NCI-H446 treated with DMSO at 0.1 percent for 48 hours (cell line): ENCODE measurements at regions not wholly inside any gene's neighbourhood (a gene's known extent, or its start where the extent isn't known, plus 50 kb on each side); places are given as distances from the start of the nearest gene placed in this dataset.

Source experiments
- DNase-seq: peaks from one replicate; lab custom pipeline; 2025; lab: John Stamatoyannopoulos, UW

- DNase-seq, result no peak
Observed at GRCh38 chr12:58794859-58795258, 125.4 kb downstream of the LRIG3 start.

DNA sequence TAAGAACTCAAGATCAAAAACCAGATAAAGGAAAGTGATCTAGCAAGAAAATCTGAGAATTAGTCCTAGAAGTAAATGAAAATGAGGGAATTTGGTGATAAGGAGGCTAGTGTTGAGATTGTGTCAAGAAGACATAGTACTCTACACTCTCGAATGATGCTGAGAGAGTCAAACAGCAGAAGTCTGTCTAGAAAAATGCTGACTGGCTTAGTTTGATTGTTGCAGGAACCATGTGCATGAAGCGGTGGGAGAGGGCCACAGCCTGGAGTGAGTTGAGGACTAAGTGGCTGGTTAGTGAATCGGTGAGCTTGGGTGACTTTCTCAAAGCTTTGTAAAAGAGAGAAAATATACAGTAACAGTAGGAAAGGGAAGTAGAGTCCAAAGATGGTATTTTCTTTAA is 124.5 kb downstream of the LRIG3 start:
- no peak for DNase-seq

DNA sequence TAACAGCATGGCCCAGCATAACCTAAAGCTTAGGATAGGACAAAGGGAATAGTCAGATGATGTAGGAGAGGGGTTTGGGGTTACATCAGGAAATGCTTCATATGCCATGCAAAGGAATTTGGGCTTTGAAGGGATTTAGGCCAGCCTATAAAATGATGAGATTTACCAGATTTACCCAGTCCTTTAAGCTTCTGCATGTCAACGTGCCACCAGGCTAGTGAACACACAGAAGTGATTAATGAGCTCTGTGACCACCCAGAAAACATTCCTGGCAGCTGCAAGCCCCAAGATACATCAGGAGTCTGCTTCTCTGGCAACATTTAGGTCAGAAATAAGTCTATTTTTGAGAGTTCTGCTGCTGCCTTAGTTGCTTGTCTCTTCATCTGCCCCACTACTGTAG is 118.3 kb downstream of the LRIG3 start:
- DNase-seq, result no peak

GRCh38 chr12:58803908-58804307 is 116.4 kb downstream of the LRIG3 start:
- no peak for DNase-seq

GRCh38 chr12:58804749-58805148 is 115.6 kb downstream of the LRIG3 start:
- DNase-seq, result no peak

- DNase-seq, result no peak
Observed at GRCh38 chr12:58809064-58809607, 111.2 kb downstream of the LRIG3 start.

DNA sequence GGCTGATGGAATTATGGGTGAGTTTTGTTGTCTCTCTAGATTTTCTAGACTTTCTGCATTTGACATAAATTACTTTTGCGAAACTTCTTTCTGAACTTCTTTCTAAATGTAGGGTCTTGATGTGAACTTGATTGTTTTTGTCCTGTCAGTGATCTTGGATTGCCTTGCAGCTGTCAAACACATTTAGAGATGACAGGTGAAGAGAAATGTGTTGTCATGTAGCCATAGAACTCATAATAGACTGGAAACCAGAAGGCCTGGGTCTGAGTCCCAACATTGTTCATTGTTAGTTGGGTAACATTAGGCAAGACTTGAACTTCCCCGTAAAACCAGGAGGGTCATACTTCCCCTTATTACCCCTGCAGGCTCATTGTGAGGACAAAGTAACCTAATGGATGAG is 109.0 kb downstream of the LRIG3 start:
- no peak for DNase-seq

- DNase-seq, result no peak
Observed at GRCh38 chr12:58812214-58812613, 108.1 kb downstream of the LRIG3 start.

DNA sequence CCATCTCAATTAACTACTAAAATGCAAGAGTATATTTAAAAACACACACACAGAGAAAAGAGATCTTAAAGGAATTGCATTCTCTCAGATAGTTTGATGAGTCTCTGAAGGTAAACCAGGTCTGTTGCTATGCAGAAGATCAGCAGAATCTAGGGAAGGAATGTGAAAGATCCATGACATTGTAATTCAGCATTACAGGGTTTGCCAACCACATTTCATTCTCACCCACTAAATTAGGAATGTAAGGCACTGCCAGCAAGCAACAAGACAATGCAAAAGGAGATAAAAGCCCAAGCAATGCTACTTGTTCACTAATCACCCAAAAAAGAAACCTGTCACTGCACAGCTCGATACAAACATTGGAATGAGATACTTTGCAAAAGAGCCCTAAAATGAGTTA is 106.3 kb downstream of the LRIG3 start:
- DNase-seq, result no peak

GRCh38 chr12:58815235-58815634 is 105.1 kb downstream of the LRIG3 start:
- no peak for DNase-seq

GRCh38 chr12:58818546-58818945 is 101.8 kb downstream of the LRIG3 start:
- no peak for DNase-seq

DNA sequence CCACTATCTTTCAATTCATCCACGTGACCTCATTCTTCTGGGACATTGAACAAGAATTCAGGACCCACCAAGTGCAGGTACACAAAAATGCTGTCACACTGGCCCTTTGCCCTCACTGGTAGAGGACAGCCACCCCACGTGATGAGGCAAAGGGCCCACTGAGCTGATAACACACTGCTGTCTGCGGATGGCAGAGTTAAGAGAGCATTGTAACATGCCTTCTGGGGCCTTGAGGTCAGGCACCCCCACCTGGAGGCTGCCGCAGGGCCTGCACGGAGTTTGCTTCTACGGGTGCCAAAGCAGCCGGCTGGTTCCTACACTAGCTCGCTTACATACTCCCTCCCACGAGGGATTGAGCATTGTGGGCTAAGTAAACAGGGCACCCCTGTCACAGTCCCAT is 101.0 kb downstream of the LRIG3 start:
- no peak for DNase-seq

DNA sequence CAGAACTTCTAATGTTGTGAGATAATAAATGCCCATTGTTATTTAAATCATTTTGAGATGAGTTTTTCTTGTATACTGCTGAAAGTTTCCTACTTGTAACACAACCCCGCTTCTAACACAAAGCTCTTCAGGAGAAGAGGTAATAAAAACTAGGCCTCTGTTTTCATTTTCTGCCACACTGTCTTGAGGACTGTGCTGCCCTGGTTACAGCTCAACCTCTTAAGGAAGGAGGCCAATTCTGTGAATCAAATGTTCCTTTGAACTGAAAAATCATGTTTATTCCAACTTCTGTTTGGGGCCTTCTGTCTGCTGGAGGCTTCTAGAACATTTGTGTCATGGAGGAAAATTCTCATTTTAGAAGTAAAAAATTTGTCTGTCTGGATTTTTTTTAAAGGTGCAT is 100.3 kb downstream of the LRIG3 start:
- DNase-seq, result no peak
